Transverse colon (tissue), 4 donors: ENCODE measurements at regions not wholly inside any gene's neighbourhood (a gene's known extent, or its start where the extent isn't known, plus 50 kb on each side); places are given as distances from the start of the nearest gene placed in this dataset.

Experiments used
- DNase-seq: peaks from one replicate; pipeline ENCODE4 v3.0.0-alpha.2; 2019
- H3K27ac ChIP-seq, 4 donors: fragments of 200-600 bp; sonication (generic); 2 replicates each; pipeline ENCODE4 v1.5.1; 2016 to 2018; ENCODE audit warnings: inconsistent platforms in 4 of 4
- H3K27me3 ChIP-seq: fragments of 200-600 bp; sonication (generic); 2 replicates; pipeline ENCODE4 v1.5.1; 2017; ENCODE audit warnings: inconsistent platforms
- H3K36me3 ChIP-seq, 4 donors: fragments of 200-600 bp; sonication (generic); 2 replicates each; pipeline ENCODE4 v1.5.1; 2017 to 2019; ENCODE audit warnings: inconsistent platforms in 4 of 4
- H3K4me1 ChIP-seq, 4 donors: fragments of 200-600 bp; sonication (generic); 2 replicates each; pipeline ENCODE4 v1.5.1; 2017 to 2020; ENCODE audit warnings: inconsistent platforms in 4 of 4
- H3K4me3 ChIP-seq, 4 donors: fragments of 200-600 bp; sonication (generic); 1 replicate in 1 of 4; 2 replicates in 3 of 4; pipeline versions ENCODE4 v1.5.1 to v1.6.1; 2017 to 2019; ENCODE audit warnings: inconsistent platforms in 4 of 4
- H3K9me3 ChIP-seq, 2 donors: fragments of 200-600 bp; sonication (generic); 2 replicates each; pipeline ENCODE4 v1.5.1; 2017 to 2019; ENCODE audit warnings: inconsistent platforms in 2 of 2
- EP300 ChIP-seq: sonication (generic); formaldehyde crosslinking; IDR thresholded peaks from one replicate; pipeline ENCODE4 v1.6.1; 2017; ENCODE audit warnings: antibody characterized with exemption, low read depth
- POLR2A ChIP-seq: fragments of 450-650 bp; IDR thresholded peaks from one replicate; pipeline ENCODE4 v1.6.1; 2016; ENCODE audit warnings: antibody characterized with exemption, mild to moderate bottlenecking, moderate library complexity
- POLR2AphosphoS5 ChIP-seq, 3 donors: sonication (generic); formaldehyde crosslinking; IDR thresholded peaks; one replicate each; pipeline ENCODE4 v1.6.1; 2016; ENCODE audit warnings: antibody characterized with exemption in 3 of 3
- WGBS, 2 donors: methylation state at CpG; one replicate each; pipeline ENCODE4 v1.1.5; 2018; ENCODE audit warnings: low coverage in 1 of 2; 5-methylcytosine and 5-hydroxymethylcytosine counted together
- in situ Hi-C, 4 donors: fragments of 200-750 bp; cut with MboI; loops; one replicate each; pipeline versions ENCODE4 v1.15.0 to v1.15.1; 2017; ENCODE audit warnings: low sequenced_read_pairs in 3 of 4, low pct_ligation_motif_present in 1 of 4, low pct_unique_long_range_greater_than_20kb in 1 of 4
- intact Hi-C: fragments of 100-400 bp; cut with DNase I; formaldehyde crosslinking; loops from one replicate; pipeline ENCODE4 v1.15.1; 2023; ENCODE audit warnings: low total_unique reads
- TF ChIP-seq, protein P1 (sequence below), 5 experiments: fragments of 200-600 bp in 3 of 5; fragments of 450-650 bp in 2 of 5; sonication (generic) in 3 of 5; IDR thresholded peaks; 1 replicate in 2 of 5; 2 replicates in 3 of 5; pipeline ENCODE4 v1.5.1; 2016 to 2017; ENCODE audit warnings: antibody characterized with exemption in 5 of 5, inconsistent platforms in 3 of 5, mild to moderate bottlenecking in 2 of 5, moderate library complexity in 1 of 5

DNA sequence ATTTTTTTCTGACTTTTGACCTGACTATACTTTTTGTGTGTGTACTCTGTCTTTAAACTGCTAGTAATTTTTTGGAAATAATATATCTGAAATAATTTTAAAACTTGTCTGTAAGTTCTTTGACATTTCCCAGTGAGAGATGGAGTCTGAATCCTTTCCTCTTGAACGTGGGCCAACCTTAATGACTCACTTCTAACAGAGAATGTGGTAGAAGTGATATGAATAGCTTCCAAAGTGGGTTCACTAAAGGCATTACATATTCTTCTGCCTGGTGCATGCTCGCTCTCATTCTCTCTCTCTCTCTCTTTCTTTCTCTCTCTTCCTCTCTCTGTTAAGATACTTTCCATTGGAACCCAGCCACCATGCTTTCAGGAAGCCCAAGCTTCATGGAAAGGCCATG, 108.7 kb upstream of the FERMT1 start:
- DNase-seq, result no peak
- 8 to 30% methylated on average over 1 to 2 of the region's 2 CpGs for WGBS, 2 donors
- Histone ChIP-seq H3K27me3 (no peaks in the 10 kb centered on the region), H3K36me3 (no peaks in the 10 kb centered on the region), H3K4me3 (no peak overlapping the region), H3K27ac (no peak overlapping the region), H3K9me3 (no peaks in the 10 kb centered on the region), H3K4me1 (no peaks in the 10 kb centered on the region)
- in situ Hi-C loops (no loop called here), intact Hi-C loops (no loop called here)
- TF ChIP-seq EP300 (no peak), POLR2AphosphoS5 (IDR thresholded peaks at IDR 0.05) (no peak), POLR2A (no peak)
- TF ChIP-seq, protein P1, sequence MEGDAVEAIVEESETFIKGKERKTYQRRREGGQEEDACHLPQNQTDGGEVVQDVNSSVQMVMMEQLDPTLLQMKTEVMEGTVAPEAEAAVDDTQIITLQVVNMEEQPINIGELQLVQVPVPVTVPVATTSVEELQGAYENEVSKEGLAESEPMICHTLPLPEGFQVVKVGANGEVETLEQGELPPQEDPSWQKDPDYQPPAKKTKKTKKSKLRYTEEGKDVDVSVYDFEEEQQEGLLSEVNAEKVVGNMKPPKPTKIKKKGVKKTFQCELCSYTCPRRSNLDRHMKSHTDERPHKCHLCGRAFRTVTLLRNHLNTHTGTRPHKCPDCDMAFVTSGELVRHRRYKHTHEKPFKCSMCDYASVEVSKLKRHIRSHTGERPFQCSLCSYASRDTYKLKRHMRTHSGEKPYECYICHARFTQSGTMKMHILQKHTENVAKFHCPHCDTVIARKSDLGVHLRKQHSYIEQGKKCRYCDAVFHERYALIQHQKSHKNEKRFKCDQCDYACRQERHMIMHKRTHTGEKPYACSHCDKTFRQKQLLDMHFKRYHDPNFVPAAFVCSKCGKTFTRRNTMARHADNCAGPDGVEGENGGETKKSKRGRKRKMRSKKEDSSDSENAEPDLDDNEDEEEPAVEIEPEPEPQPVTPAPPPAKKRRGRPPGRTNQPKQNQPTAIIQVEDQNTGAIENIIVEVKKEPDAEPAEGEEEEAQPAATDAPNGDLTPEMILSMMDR (IDR thresholded peaks at IDR 0.05), result no peak

DNA sequence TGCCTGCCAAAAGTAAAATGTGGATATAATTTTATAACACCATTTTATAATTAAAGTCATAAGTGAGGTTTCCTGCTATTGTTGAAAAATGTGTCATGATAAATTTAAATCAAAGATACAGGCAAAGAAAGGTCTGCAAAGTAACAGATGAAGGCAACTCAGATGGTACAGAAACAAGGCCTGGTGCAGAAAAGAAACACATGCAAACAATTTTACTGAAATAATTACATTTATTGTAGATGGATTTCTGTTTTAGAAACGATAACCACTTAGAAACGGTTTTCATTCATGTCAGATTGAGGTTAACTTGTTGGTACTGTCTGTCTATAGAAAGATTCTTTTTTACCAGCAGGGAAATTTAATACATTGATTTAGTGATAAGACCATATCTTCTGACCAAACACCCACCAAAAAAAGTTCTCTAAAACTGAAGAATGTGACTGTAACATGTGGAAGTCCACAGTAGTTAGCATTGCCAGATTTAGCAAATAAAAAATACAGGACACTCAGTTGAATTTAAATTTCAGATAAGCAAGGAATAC, 105.5 kb upstream of the FERMT1 start:
- in situ Hi-C loops (no loop called here), intact Hi-C loops (no loop called here)
- TF ChIP-seq EP300, result no peak
- TF ChIP-seq, protein P1 (IDR thresholded peaks at IDR 0.05), result no peak
- TF ChIP-seq POLR2A, result no peak
- no peak for TF ChIP-seq POLR2AphosphoS5 (IDR thresholded peaks at IDR 0.05)
- Histone ChIP-seq H3K4me3 (no peak overlapping the region), H3K27me3 (no peaks in the 10 kb centered on the region), H3K4me1 (no peaks in the 10 kb centered on the region), H3K36me3 (no peaks in the 10 kb centered on the region), H3K27ac (no peak overlapping the region), H3K9me3 (peaks cover 0 to 4% of the 10 kb centered on the region in 2 donors)
- 62 to 100% methylated on average over 2 of the region's 2 CpGs for WGBS, 2 donors
- no peak for DNase-seq

DNA sequence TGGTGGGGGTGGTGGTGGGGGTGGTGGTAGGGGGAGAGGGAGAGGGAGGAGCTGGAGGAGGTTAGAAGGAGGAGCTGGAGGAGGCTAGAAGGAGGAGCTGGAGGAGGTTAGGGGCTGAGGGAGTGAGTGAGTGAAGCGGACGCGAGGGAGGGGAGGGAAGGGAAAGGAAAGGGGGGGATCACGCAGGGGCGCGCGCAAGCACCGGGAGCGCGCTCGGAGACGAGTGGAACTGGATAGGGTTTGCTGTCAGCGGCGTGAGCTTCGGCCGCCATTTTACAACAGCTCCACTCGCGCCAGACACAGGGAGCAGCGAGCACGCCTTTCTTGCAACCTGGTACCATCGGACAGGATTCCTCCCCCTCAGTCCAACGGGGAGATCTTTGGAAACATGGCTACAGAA, 90.5 kb upstream of the FERMT1 start:
- H3K4me1 ChIP-seq, result no peaks in the 10 kb centered on the region
- H3K36me3 ChIP-seq, result no peaks in the 10 kb centered on the region
- no peaks in the 10 kb centered on the region for H3K27me3 ChIP-seq
- in situ Hi-C loops (no loop called here), intact Hi-C loops (no loop called here)
- no peak overlapping the region for H3K4me3 ChIP-seq
- 92 to 97% methylated on average over 5 to 22 of the region's 22 CpGs for WGBS, 2 donors
- H3K9me3 ChIP-seq, result no peaks in the 10 kb centered on the region
- DNase-seq, result no peak
- TF ChIP-seq, protein P1 (IDR thresholded peaks at IDR 0.05), result no peak
- no peak for TF ChIP-seq POLR2A
- TF ChIP-seq EP300, result no peak
- no peak for TF ChIP-seq POLR2AphosphoS5 (IDR thresholded peaks at IDR 0.05)
- no peak overlapping the region for H3K27ac ChIP-seq

DNA sequence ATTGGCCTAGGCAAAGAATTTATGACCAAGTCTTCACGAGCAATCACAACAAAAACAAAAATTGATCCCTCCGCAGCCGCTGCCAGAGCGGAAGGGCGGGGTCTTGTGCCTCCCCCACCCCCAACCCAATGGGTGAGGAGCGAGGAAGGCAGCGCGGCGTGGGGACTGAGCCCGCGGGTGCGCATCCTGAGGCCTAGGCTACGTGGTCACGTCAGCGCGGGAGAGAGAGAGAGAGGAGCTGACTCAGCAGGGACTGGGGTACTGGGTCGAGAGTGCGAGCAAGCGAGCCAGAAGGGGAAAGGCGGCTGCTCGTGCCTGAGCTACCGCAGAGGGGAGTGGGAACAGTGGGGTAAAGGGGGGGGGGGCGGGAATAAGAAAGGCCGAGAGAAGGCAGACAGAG, 90.1 kb upstream of the FERMT1 start:
- 88 to 92% methylated on average over 19 to 23 of the region's 24 CpGs for WGBS, 2 donors
- intact Hi-C loops, result no loop called here
- Histone ChIP-seq H3K9me3 (no peaks in the 10 kb centered on the region), H3K4me1 (no peaks in the 10 kb centered on the region), H3K4me3 (no peak overlapping the region), H3K27ac (no peak overlapping the region), H3K36me3 (no peaks in the 10 kb centered on the region), H3K27me3 (no peaks in the 10 kb centered on the region)
- in situ Hi-C loops, result no loop called here
- no peak for DNase-seq
- TF ChIP-seq POLR2A (no peak), POLR2AphosphoS5 (IDR thresholded peaks at IDR 0.05) (no peak), EP300 (no peak)
- TF ChIP-seq, protein P1 (IDR thresholded peaks at IDR 0.05), result no peak
